Esophagus muscularis mucosa (tissue), 4 donors: ENCODE measurements at regions not wholly inside any gene's neighbourhood (a gene's known extent, or its start where the extent isn't known, plus 50 kb on each side); places are given as distances from the start of the nearest gene placed in this dataset.

ENCODE experiments used
- CTCF ChIP-seq, 3 experiments: fragments of 200-600 bp in 2 of 3; fragments of 450-650 bp in 1 of 3; sonication (generic) in 2 of 3; IDR thresholded peaks; one replicate each; pipeline ENCODE4 v1.5.1; 2017 to 2019; ENCODE audit warnings: antibody characterized with exemption in 3 of 3, mild to moderate bottlenecking in 2 of 3, moderate library complexity in 1 of 3
- EP300 ChIP-seq: sonication (generic); formaldehyde crosslinking; IDR thresholded peaks from one replicate; pipeline ENCODE4 v1.6.1; 2017; ENCODE audit warnings: antibody characterized with exemption
- POLR2A ChIP-seq: fragments of 450-650 bp; IDR thresholded peaks from one replicate; pipeline ENCODE4 v1.6.1; 2017; ENCODE audit warnings: antibody characterized with exemption, moderate library complexity, mild to moderate bottlenecking, low read depth
- POLR2AphosphoS5 ChIP-seq, 2 donors: sonication (generic); formaldehyde crosslinking; IDR thresholded peaks; one replicate each; pipeline ENCODE4 v1.6.1; 2017; ENCODE audit warnings: antibody characterized with exemption in 2 of 2

- TF ChIP-seq POLR2A (no peak), CTCF (IDR thresholded peaks at IDR 0.05) (no peak), POLR2AphosphoS5 (IDR thresholded peaks at IDR 0.05) (no peak), EP300 (no peak)
Measured at GRCh38 chr3:70431911-70432310, 119.5 kb upstream of the MDFIC2 start.
